Spinal cord (tissue), 9 donors: ENCODE measurements at regions not wholly inside any gene's neighbourhood (a gene's known extent, or its start where the extent isn't known, plus 50 kb on each side); places are given as distances from the start of the nearest gene placed in this dataset.

Experiments used
- DNase-seq, 6 donors: peaks; one replicate each; pipeline versions ENCODE4 v3.0.0 to v3.0.0-alpha.2; 2013 to 2015; ENCODE audit warnings: low spot score in 6 of 6, low read depth in 4 of 6
- H3K27ac ChIP-seq: one replicate; pipeline ENCODE4 v1.5.1; 2013; ENCODE audit warnings: low read depth, low read length, control low read depth
- H3K27me3 ChIP-seq: one replicate; pipeline ENCODE4 v1.6.1; 2013; ENCODE audit warnings: low read length; ENCODE audit not compliant: control insufficient read depth, insufficient read depth
- H3K36me3 ChIP-seq: one replicate; pipeline ENCODE4 v1.6.1; 2013; ENCODE audit warnings: low read length; ENCODE audit not compliant: control insufficient read depth, insufficient read depth
- H3K4me1 ChIP-seq: one replicate; pipeline ENCODE4 v1.6.1; 2013; ENCODE audit warnings: low read length; ENCODE audit not compliant: control insufficient read depth, insufficient read depth
- H3K4me3 ChIP-seq: one replicate; pipeline ENCODE4 v1.5.1; 2013; ENCODE audit warnings: low read depth, low read length, control low read depth
- H3K9me3 ChIP-seq: one replicate; pipeline ENCODE4 v1.6.1; 2013; ENCODE audit warnings: low read length; ENCODE audit not compliant: control insufficient read depth, insufficient read depth
- WGBS: methylation state at CpG from one replicate; pipeline ENCODE4 v1.1.5; 2013; ENCODE audit warnings: missing lambda C conversion rate; ENCODE audit not compliant: insufficient coverage; 5-methylcytosine and 5-hydroxymethylcytosine counted together
- donor health status: healthy.

GRCh38 chr2:133676392-133677130 is 108.3 kb upstream of the NCKAP5 start:
- Histone ChIP-seq H3K4me3 (no peak overlapping the region), H3K9me3 (no peaks in the 10 kb centered on the region), H3K36me3 (no peaks in the 10 kb centered on the region), H3K27ac (no peak overlapping the region), H3K27me3 (peaks cover 3% of the 10 kb centered on the region), H3K4me1 (peaks cover 13% of the 10 kb centered on the region)
- no CpG with 5 or more reads among the region's 1 CpG for WGBS
- no peak for DNase-seq

GRCh38 chr2:133680343-133681049 is 112.2 kb upstream of the NCKAP5 start:
- no peak overlapping the region for H3K4me3 ChIP-seq
- no peaks in the 10 kb centered on the region for H3K4me1 ChIP-seq
- H3K27me3 ChIP-seq: peaks cover 3% of the 10 kb centered on the region
- DNase-seq: peak in 2 of 6 donors; percentile 43 to 57
- WGBS: 17% methylated on average over 1 of the region's 2 CpGs
- no peak overlapping the region for H3K27ac ChIP-seq
- H3K36me3 ChIP-seq: no peaks in the 10 kb centered on the region
- H3K9me3 ChIP-seq: no peaks in the 10 kb centered on the region

- no CpG with 5 or more reads among the region's 1 CpG for WGBS
- Histone ChIP-seq H3K4me1 (no peaks in the 10 kb centered on the region), H3K36me3 (no peaks in the 10 kb centered on the region), H3K4me3 (no peak overlapping the region), H3K27me3 (peaks cover 2% of the 10 kb centered on the region), H3K9me3 (no peaks in the 10 kb centered on the region), H3K27ac (no peak overlapping the region)
- DNase-seq: peak in 1 of 6 donors; percentile 53
These were observed 114.1 kb upstream of the NCKAP5 start for GRCh38 chr2:133682347-133682746.

- Histone ChIP-seq H3K27ac (no peak overlapping the region), H3K36me3 (no peaks in the 10 kb centered on the region), H3K27me3 (no peaks in the 10 kb centered on the region), H3K9me3 (no peaks in the 10 kb centered on the region), H3K4me3 (no peak overlapping the region), H3K4me1 (no peaks in the 10 kb centered on the region)
- DNase-seq: no peak
- WGBS: no CpG with 5 or more reads among the region's 3 CpGs
These were observed 114.6 kb upstream of the NCKAP5 start for GRCh38 chr2:133682906-133683305.

- no CpG with 5 or more reads among the region's 2 CpGs for WGBS
- no peaks in the 10 kb centered on the region for H3K9me3 ChIP-seq
- H3K4me1 ChIP-seq: no peaks in the 10 kb centered on the region
- no peak overlapping the region for H3K27ac ChIP-seq
- no peaks in the 10 kb centered on the region for H3K27me3 ChIP-seq
- no peaks in the 10 kb centered on the region for H3K36me3 ChIP-seq
- no peak overlapping the region for H3K4me3 ChIP-seq
- DNase-seq: no peak
These were observed 117.5 kb upstream of the NCKAP5 start for GRCh38 chr2:133685636-133686215.

GRCh38 chr2:133690780-133691179 is 122.5 kb upstream of the NCKAP5 start:
- Histone ChIP-seq H3K27me3 (no peaks in the 10 kb centered on the region), H3K4me3 (no peak overlapping the region), H3K9me3 (peaks cover 3% of the 10 kb centered on the region), H3K27ac (peak overlapping the region; percentile 50), H3K4me1 (no peaks in the 10 kb centered on the region), H3K36me3 (no peaks in the 10 kb centered on the region)
- WGBS: no CpG with 5 or more reads among the region's 3 CpGs
- peak in 2 of 6 donors; percentile 60 to 66 for DNase-seq

GRCh38 chr2:133691336-133691735 is 123.1 kb upstream of the NCKAP5 start:
- Histone ChIP-seq H3K4me1 (no peaks in the 10 kb centered on the region), H3K4me3 (no peak overlapping the region), H3K36me3 (no peaks in the 10 kb centered on the region), H3K27me3 (no peaks in the 10 kb centered on the region), H3K9me3 (peaks cover 3% of the 10 kb centered on the region), H3K27ac (peak overlapping the region; percentile 6)
- peak in 1 of 6 donors; percentile 33 for DNase-seq
- 10% methylated on average over 2 of the region's 2 CpGs for WGBS

GRCh38 chr2:133705287-133705686 is 137.0 kb upstream of the NCKAP5 start:
- 100% methylated on average over 1 of the region's 1 CpG for WGBS
- H3K27ac ChIP-seq: no peak overlapping the region
- DNase-seq: no peak

GRCh38 chr2:133710613-133711012 is 142.3 kb upstream of the NCKAP5 start:
- H3K36me3 ChIP-seq: no peaks in the 10 kb centered on the region
- WGBS: 63% methylated on average over 3 of the region's 3 CpGs
- no peak overlapping the region for H3K27ac ChIP-seq
- H3K4me3 ChIP-seq: no peak overlapping the region
- H3K9me3 ChIP-seq: peaks cover 3% of the 10 kb centered on the region
- H3K27me3 ChIP-seq: no peaks in the 10 kb centered on the region
- peaks cover 5% of the 10 kb centered on the region for H3K4me1 ChIP-seq
- peak in 1 of 6 donors; percentile 92 for DNase-seq

More at GRCh38 chr2:133705287-133705686, 137.0 kb upstream of the NCKAP5 start:
- Histone ChIP-seq H3K9me3 (peaks cover 3% of the 10 kb centered on the region), H3K4me1 (no peaks in the 10 kb centered on the region), H3K27me3 (no peaks in the 10 kb centered on the region), H3K4me3 (no peak overlapping the region), H3K36me3 (no peaks in the 10 kb centered on the region)
